ENCODE measurements at regions not wholly inside any gene's neighbourhood (a gene's known extent, or its start where the extent isn't known, plus 50 kb on each side); places are given as distances from the start of the nearest gene placed in this dataset.

- TF ChIP-seq CTCF (IDR thresholded peaks at IDR 0.05) (no peak), POLR2A (IDR thresholded peaks at IDR 0.05) (no peak)
Observed at GRCh38 chr4:106796876-106797275, 239.2 kb downstream of the DKK2 start.
